ENCODE measurements at regions not wholly inside any gene's neighbourhood (a gene's known extent, or its start where the extent isn't known, plus 50 kb on each side); places are given as distances from the start of the nearest gene placed in this dataset.

DNA sequence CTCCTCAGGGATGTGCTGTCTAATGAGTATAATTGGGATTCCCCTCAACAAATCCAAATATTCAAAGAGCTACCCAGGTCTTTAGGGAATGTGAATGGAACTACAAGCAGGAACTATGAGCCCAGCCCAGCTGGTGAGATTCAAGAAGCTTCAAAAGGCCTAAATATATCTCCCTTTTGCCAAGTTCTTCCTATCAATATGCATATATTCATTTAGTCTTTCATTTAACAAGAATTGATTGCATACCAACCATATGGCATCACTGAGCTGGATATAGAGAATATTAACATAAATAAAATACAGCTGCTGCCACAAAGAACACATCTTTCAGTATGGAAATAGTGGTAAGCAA lies 58.9 kb upstream of the PRSS23 start:
- no peak for TF ChIP-seq EZH2 (IDR thresholded peaks at IDR 0.05)
- TF ChIP-seq, protein P1, sequence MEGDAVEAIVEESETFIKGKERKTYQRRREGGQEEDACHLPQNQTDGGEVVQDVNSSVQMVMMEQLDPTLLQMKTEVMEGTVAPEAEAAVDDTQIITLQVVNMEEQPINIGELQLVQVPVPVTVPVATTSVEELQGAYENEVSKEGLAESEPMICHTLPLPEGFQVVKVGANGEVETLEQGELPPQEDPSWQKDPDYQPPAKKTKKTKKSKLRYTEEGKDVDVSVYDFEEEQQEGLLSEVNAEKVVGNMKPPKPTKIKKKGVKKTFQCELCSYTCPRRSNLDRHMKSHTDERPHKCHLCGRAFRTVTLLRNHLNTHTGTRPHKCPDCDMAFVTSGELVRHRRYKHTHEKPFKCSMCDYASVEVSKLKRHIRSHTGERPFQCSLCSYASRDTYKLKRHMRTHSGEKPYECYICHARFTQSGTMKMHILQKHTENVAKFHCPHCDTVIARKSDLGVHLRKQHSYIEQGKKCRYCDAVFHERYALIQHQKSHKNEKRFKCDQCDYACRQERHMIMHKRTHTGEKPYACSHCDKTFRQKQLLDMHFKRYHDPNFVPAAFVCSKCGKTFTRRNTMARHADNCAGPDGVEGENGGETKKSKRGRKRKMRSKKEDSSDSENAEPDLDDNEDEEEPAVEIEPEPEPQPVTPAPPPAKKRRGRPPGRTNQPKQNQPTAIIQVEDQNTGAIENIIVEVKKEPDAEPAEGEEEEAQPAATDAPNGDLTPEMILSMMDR (IDR thresholded peaks at IDR 0.05): no peak
